T follicular helper cell (primary cell): ENCODE measurements at regions not wholly inside any gene's neighbourhood (a gene's known extent, or its start where the extent isn't known, plus 50 kb on each side); places are given as distances from the start of the nearest gene placed in this dataset.
A peak's percentile ranks its signal among the peaks of the same experiment; 100 is the strongest.
"Not testable (repeated sequence)": the region's sequence is repeated elsewhere in the genome, so short reads cannot be mapped to it uniquely, and the experiment has no call there.

Source experiments
- DNase-seq: peaks from one replicate; pipeline ENCODE4 v3.0.0-alpha.2; 2020; ENCODE audit warnings: low read depth

DNA sequence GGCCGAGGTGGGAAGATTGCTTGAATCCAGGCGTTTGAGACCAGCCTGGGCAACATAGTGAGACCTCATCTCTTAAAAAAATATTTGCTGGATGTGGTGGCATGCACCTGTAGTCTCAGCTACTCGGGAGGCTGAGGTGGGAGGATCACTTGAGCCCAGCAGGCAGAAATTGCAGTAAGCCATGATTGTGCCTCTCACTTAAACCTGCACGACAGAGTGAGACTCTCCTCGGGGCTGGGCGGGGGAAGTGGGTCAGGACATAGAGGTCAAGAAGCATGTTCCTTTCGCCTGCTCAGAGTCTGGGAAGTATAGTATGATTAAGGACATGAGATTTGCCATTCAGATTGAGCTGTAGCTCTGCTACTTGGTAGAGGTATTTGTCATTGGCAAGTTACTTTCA, 52.3 kb downstream of the SEPTIN7 start:
- DNase-seq: not testable (repeated sequence)

DNA sequence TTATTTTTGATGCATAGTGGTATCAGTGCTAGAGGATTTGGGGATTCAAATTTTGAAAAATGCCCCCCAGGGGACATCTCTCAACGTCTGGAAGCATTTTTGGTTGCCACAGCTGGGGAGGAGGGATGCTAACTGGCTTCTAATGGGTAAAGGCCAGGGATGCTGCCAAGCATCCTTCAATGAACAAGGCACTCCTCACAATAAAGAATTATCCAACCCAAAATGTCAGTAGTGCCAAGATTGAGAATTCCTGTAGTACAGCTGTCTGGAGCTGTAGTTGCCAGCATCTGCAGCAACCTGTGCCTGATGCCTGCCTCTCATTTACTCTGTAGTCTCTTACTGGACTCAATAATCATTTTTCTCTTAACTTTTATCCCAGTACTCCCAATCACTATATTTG, 53.5 kb downstream of the SEPTIN7 start:
- no peak for DNase-seq

DNA sequence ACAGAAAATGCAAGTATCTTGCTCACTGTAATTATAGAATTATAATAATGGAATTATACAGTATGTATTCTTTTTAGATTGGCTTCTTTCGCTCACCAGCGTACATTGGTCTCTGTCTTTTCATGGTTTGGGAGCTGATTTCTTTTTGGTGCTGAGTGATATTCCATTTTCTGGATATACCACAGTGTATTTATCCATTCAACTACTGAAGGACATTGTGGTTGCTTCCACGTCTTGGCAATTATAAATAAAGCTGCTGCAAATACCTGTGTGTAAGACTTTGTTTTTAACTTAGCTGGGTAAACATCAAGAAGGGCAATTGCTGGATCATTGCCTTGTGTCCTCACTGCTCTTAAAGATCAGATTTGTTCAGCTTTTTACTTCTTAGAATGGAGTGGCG, 55.3 kb downstream of the SEPTIN7 start:
- no peak for DNase-seq

DNA sequence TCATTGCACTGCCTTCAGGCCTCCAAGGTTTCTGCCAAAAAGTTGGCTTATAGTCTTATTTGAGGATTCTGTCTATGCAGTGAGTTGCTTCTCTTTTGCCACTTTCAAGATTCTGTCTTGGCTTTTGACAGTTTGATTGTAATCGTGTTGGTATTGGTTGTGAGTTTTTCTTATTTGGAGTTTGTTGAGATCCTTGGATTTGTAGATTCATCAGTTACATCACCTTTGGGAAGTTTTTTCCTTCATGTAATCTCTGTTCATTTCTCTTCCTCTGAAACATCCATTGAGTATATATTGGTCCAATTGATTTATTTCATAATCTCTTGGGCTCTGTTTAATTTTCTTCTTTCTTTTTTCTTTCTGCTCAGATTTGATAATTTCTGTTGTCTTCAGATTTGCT, 59.8 kb downstream of the SEPTIN7 start:
- DNase-seq: no peak

DNA sequence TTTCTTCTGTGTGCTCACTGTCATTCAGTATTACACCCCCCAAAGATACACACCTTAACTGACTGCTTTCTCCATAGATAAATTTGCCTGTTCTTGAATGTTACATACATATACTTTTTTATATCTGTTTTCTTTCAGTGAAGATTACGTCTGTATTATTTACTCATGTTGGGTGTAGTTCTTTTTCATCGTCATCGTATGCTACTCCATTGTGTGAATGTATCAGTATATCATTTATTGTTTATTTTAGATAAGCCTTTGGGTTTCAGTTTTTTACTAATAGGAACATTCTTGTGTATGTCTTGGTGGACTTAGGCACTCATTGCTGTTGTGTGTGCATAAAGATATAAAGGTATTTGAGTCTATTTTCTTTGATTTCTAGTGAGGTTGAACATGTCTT, 64.4 kb downstream of the SEPTIN7 start:
- no peak for DNase-seq

DNA sequence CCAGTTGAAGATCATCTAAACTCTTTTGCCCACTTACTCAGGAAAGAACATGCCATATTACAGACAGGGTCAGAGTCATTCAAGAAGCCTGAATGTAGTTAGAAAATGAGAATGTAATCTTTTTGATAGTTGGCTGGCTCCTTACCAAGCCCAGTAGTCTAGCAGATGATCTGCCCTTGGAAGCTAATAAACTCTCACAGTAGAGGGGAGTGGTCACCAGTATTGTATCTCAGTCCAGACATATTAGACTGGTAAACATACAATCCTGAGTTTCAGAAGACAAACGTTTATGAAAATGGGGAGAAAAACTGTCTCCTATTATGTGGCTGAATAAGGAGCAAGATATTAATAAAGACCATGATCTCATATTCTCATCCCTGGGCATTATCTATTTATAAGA, 65.3 kb downstream of the SEPTIN7 start:
- DNase-seq: no peak

DNA sequence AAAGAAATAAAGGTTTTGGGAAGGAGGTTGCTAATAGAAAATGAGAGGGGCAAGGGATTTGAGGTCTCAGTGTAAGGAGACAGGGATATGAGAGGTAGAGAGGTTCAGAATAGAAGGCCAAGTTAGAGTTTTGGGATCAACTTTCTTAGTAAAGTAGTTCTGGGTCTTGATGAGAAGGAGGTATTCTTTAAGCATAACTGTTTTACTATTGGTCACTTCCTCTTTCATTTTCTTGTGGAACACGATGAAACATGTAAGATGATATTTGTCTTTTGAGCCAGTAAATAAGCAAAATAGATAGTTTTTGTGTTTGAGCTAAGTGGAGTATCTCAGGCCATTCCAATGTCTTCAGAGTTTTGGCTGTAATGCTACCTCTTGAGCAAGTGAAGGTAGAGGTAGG, 68.3 kb downstream of the SEPTIN7 start:
- not testable (repeated sequence) for DNase-seq

DNA sequence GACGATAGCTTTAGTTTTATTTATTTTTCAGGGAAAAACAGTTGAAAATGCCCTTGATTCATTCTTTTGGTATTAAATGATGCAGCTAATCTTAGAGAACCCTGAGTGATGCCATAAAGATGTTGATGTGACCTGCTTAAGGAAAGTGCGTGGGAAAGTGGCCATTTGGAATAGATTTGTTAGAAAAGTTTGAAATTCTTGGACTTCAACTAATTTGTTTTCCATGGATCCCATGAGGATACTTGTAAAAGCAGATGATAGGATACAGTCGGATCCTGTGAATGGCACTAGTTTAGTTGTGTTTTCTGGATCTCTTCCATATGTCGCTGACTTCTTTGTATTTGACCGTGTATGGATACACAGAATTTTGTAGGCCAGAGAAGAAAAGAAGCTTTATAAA, 69.0 kb downstream of the SEPTIN7 start:
- DNase-seq: no peak

DNA sequence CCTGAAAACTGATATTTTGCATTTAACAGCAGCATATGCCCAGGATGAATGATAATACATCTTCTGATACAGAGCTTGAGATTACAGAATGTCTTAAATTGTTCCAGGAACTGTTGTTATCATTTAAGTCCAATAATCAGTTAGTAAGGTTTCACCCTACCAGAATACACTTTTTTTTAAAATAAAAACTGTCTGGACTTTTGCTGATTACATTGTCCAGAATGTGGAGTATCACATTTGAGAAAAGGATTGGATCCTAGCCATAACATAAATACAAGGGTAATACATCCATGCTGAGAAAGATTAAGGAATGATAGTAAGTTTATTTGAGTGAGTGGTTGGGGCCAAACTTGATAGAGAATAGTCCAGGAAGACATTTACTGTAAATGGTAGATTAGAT, 71.0 kb downstream of the SEPTIN7 start:
- DNase-seq: no peak

DNA sequence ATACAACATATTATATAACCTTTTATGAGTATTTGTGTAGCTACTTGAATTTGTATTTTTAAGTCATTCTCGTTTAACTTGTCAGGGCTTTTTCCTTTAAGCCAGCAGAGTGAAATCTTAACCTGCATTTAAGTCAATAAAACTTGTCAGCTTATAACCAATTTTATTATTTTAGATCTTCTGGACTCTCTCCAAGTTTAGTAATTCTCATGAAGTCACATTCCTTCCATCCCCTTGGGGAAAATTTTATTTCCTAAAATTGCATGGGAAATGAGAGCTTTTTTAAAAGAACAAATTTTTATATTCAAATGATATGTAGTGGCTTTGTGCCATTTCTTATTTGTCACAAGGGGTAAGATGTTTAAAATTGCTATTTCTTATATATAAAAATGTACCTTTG, 74.0 kb downstream of the SEPTIN7 start:
- no peak for DNase-seq

DNA sequence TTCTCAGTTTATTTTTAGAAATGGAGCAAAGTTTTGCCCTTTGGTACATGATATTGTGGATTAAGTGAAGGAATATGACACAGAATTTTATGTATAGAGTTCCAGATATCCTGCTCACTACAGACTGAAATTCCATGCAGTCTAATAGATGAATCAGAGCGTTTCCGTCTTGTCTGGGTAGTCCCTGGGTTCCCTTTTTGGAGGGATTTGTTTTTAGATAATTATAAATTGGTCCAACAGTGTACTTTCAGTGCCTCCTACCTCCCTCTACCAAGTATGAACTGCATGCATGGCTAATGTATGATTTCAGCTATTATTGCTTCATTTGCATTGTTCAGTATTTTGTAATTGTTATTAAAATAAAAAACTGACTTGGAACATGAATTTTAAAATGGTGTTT, 74.4 kb downstream of the SEPTIN7 start:
- DNase-seq: no peak

DNA sequence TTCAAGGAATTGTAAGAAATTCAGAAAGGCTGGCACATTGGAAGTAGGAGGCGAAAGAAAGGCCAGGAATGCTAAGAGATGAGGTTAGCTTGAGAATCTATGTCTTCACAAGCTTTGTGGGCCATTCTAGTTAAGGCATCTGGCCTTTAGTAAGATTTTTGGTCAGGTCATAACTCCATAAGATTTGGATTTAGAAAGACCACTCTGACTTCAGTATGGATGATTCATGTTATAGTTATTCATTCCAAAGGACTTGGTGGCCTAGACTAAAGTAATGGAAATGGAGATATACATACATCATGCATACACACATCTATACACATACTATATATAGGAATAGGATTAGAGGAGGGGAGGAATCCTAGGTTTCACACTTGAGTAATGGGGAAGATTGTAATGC, 77.5 kb downstream of the SEPTIN7 start:
- no peak for DNase-seq

DNA sequence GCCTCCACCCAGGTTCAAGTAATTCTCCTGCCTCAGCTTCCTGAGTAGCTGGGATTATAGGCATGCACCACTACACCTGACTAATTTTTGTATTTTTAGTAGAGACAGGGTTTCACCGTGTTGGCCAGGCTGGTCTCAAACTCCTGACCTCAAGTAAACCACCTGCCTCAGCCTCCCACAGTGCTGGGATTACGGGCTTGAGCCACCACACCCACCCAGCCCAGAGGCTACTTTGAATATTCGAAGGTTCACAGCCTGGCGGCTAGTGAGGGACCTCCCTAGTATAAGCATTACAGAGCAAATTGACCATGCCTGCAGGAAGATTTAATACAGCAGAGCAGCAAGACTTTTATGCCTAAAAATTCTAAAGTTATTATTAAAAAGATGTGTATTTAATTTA, 86.6 kb downstream of the SEPTIN7 start:
- DNase-seq: not testable (repeated sequence)

DNA sequence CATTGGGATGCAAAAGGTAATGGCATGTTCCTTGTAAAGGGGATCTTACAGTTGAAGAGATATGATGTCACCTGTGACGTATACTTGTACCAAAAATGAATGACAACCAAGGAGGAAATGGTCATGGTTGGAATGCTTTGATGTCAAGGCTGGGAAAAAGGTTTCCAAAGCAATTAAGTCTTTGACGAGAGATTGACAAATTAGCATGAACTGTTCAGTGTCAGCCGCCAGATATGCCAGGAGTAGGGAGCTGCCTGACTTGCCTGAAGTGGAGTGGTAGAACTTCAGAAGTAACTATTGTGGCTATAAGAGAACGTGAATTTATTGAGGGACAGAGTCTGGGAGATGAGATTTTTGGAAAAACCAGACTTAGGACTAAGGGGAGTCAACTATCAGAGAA, 88.1 kb downstream of the SEPTIN7 start:
- DNase-seq: no peak

DNA sequence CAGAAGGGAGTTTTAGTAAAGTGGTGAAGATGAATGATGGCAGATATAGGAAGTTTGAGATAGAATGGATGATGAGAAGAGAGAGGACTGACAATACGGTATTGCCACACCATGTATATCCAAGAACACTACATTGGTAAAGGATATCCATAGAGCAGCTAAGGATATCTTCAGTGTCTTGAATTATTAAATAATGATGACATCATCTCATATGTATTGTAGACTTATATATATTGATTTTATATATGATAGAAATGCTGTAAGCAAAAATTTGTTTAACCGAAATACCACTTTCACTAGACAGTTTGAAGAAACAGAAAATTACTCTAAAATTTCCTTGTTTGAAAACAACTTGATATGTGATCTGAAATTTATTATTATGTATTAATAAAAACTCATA, 89.0 kb downstream of the SEPTIN7 start:
- DNase-seq: no peak

DNA sequence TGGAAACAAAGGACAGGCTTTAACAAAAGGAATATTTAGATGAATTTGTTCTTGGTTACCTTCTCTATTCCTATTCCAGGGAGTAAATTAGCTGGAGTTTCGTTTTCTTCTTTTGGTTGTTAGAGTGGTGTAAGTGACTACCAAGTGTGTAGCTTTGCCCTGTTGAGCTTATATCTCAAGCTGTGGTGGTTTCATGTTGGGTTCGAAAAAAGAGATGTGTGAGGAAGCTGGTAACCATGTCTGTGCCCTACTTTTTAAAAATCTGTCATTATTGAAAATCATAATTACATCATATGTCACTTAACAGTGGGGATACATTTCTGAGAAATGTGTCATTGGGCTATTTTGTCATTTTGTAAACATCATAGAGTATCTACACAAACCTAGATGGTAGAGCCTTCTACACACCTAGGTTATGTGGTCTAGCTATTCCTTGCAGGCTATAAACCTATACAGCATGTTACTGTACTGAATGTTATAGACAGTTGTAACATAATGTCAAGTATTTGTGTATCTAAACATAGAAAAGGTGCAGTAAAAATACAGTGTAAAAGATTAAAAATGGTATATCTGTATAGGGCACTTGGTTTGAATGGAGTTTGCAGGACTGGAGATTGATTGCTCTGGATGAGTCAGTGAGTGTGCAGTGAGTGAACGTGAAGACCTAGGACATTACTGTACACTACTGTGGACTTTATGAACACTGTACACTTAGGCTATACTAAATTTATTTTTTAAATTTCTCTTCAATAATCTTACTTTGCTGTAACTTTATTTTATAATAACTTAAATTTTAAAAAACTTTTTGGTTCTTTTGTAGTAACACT, 90.4 kb downstream of the SEPTIN7 start:
- no peak for DNase-seq

DNA sequence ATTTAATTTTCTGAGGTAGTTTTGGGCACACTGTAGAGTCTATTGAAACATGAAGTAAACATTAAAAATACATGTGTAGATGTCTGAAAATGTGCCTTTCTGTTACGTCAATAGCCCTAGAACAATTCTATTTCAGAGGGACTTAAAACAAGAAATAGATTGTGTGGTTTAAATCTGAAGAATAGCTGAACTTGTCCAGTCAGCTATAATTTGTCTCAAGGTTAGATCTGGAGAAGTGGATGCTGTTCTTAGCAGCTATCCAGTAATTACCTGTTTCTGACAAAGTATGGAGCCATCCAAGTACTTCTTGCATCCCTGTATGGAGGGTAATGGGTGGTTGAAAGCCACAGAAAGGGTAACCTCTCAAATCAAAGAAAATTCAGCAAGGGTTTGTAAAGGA, 92.8 kb downstream of the SEPTIN7 start:
- DNase-seq: no peak

DNA sequence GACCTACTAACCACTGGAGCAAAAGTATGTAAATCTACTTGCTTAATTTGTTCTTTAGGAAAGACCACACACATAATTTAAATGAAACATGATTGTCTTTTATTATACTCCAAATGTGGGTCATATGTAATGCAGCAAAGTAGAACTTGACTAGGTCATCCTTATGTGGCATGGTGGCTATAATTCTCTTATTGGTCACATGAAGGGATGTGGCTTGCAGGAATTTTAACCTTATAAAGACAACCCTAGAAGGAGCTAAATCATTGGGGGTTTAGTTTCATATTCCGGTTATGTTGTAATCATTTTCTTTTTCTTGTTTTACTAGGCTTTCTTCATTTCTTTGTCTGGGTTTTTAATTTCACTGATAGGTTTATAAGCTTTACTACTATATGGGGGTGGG, 93.9 kb downstream of the SEPTIN7 start:
- DNase-seq: no peak

DNA sequence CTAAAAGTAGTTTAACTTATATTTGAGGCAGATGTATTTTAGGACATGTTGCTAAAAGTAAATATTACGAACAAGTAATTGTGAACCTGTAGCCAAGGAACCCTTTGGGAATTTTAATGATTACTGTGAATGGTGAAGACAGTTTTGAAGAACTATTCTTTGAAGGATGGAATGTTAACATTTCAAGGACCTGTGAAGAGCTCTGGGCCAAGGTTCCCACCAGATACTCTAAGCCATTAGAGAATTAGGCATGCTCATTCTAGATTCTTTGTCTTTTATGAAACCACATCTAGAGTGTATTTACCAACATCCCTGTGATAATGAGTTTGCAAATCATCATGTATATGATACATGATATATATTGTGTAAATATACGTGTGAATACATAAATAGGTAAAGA, 99.8 kb downstream of the SEPTIN7 start:
- DNase-seq: no peak

DNA sequence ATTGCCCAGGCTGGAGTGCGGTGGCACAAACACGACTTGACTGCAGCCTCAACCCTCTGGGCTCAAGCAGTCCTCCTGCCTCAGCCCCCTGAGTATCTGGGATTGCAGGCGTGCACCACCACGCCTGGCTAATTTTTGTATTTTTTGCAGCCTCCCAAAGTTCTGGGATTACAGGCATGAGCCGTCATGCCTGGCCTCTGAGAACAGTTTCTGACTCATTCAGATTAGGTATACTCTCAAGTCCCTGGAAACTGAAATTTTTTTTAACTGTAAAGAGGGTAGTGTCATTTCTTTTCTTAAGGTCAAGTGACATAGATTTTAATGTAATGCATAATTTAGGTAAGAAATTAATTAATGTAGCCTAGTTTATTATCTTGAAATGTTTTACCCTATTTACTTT, 104.7 kb downstream of the SEPTIN7 start:
- DNase-seq: no peak

DNA sequence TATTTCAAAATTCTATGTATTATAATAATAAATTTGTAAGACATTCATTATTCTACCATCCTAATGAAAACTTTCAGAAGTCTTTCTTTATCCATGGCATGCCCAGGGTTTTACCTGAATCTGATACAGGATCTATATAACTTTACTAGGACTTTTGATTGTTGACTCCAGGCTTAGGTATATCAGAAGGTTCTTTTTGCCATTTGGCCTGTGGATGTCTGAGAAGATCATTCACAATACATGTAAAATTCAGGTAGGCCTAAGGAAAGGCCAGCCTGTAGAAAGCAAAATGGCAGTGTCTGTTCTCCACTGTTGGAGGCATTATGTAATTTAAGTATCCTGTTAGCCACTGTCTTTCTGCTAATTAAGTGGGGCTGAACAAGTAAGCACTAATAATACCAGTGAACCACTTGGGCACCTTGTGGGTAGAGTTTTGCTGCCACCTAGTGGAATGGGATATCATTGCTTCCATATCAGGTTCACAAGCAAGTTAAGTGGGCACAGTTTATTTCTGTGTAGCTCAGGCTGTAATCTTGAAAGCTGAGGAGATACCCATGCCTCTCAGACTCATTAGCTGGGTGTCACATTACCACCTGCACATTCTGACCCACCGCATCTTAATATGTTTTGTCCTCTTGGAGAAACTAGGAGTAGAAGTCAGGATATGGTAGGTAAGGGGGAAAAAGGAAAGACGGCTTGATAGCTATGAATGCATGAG, 105.5 kb downstream of the SEPTIN7 start:
- peak; percentile 58 for DNase-seq

DNA sequence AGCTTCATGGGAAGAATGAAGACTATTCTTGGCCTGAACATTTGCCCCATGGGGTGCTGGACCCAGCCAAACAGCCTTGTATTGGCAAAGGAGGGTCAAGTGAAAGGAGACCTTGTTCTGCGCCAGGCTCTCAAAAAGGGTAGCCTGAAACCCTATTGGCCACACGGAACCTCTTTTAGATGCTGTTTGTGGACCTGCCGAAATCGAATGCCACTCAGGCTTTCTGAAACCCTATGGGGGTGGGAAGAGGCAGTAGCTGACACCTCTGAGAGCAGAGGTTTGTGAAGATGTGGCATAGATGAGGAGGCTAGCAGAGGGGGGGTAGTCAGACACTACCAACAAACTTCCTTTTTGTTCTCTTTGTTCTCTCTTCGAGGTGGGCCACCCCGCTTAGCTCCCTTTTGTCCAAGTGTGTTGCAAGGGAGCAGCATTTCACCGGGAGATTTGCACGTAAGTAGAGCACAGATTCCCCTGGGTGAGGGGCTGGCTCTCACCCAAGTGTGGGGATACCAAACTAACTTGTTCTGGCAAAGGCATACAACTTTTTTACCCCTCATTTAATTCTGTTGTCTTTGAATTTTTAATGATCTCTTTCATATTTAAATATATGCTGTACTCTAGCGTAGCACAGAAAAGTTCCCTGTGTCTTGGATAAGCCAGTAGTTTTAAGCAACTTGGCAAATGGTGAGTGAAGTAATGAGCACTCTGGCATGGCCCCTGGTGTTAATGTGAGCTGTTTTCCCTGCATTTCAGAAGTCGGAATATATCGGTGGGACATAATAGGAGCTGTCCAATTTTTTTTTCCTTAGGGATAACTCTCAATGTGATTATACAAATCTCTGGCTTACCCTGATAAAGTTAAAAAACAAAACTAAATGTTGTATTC, 107.7 kb downstream of the SEPTIN7 start:
- no peak for DNase-seq
